Astrocyte of the spinal cord (primary cell): ENCODE measurements at regions not wholly inside any gene's neighbourhood (a gene's known extent, or its start where the extent isn't known, plus 50 kb on each side); places are given as distances from the start of the nearest gene placed in this dataset.

Experiments
- DNase-seq: peaks from one replicate; pipeline ENCODE4 v3.0.0; 2011; ENCODE audit warnings: low read depth, low spot score
- H3K4me3 ChIP-seq: 2 replicates; pipeline ENCODE4 v1.5.1; 2011; ENCODE audit warnings: low read depth, mild to moderate bottlenecking, low read length, moderate library complexity
- in situ Hi-C: cut with HindIII; loops from 2 replicates; pipeline ENCODE4 v1.10.0; 2017; ENCODE audit warnings: low sequenced_read_pairs
- TF ChIP-seq, protein P1 (sequence below): IDR thresholded peaks from 2 replicates; pipeline ENCODE4 v1.5.1; 2012; ENCODE audit warnings: low read depth, mild to moderate bottlenecking, low read length, inconsistent platforms

DNA sequence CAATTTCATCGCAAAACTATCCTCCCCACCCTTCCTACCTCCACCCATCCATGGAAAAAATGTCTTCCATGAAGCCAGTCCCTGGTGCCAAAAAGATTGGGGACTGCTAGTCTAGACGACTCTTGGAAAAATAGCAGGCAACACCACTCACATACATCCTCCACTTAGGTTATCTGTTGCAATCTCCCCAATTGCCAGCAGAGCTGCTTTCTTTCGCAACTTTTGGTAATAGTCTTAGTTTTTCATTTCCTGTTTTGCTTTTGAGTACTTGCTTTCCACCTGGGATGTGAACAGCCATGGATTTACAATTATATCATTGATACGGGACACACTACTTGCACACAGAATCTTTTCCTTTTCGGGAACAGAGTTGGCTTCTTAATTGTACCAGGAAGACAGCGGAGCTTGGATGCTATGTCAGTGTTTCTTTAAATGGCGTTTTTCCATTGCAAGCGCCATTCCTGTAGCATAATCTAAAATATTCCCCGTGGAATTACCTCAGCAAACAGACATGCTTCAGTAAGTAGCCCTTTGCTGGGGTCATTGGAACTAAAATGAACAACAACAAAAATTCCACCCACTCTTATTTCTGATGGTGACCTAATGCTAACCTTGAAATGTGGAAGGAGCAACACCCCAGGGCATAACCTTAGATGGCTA is 183.3 kb upstream of the ADGRL2 start:
- DNase-seq, result no peak
- in situ Hi-C loops, result no loop called here
- no peak overlapping the region for H3K4me3 ChIP-seq
- TF ChIP-seq, protein P1, sequence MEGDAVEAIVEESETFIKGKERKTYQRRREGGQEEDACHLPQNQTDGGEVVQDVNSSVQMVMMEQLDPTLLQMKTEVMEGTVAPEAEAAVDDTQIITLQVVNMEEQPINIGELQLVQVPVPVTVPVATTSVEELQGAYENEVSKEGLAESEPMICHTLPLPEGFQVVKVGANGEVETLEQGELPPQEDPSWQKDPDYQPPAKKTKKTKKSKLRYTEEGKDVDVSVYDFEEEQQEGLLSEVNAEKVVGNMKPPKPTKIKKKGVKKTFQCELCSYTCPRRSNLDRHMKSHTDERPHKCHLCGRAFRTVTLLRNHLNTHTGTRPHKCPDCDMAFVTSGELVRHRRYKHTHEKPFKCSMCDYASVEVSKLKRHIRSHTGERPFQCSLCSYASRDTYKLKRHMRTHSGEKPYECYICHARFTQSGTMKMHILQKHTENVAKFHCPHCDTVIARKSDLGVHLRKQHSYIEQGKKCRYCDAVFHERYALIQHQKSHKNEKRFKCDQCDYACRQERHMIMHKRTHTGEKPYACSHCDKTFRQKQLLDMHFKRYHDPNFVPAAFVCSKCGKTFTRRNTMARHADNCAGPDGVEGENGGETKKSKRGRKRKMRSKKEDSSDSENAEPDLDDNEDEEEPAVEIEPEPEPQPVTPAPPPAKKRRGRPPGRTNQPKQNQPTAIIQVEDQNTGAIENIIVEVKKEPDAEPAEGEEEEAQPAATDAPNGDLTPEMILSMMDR, result no peak

DNA sequence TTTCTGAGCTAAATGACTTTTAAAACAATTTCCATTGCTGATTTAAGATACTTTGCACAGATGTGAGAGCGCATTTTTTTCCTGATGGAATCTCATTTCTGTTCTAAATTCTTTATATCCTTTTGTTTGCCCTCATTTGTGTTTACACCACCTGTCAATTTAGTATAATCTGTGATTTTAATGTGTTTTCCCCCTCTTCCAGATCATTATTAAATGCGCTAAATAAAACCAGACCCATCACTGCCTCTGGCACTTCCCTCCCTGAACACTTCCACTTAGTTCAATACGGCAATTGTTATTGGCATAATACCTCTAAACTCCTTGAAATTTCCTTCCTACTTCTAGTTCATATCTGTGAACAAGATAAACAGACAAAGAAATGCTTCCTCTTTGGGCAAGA is 186.9 kb upstream of the ADGRL2 start:
- TF ChIP-seq, protein P1, result no peak
- in situ Hi-C loops, result no loop called here
- no peak overlapping the region for H3K4me3 ChIP-seq
- DNase-seq, result no peak

DNA sequence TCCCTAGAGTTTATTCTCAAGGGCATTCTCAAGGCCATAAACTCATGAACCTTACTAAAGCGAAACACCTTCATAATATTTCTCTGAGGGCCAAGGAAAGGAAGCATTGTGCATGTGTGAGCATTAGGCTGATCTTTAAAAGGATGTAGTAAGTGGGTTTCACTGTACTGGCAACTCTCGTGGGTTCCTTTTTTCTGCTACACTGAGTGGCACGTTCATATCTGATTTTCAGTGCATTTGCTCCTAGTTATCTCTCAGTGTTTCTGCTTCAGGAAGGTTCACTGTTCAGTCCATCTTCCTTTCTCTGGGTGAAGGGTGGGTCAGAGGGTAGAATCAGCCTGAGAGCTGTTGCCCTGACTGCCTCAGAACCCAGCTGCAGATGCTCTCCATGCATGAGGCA is 192.8 kb upstream of the ADGRL2 start:
- TF ChIP-seq, protein P1, result no peak

DNA sequence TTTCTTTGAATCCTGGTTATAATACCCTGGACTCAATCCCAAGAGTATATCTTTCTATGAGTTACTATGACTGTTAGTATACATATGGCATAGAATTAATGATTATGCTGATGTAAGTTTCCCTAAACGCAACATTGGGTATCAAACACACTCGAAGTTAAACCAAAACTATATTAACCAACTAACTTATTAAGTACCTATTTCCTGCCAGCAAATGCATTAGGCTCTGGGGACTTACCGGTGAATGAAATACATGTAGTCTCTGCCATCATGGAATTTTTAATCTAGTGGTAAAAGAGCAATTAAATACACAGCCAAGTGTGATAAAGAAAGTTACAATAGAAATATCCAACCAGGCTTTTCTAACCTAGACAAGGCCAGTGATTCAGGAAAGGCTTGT is 193.6 kb upstream of the ADGRL2 start:
- DNase-seq, result no peak
- TF ChIP-seq, protein P1, result no peak
- in situ Hi-C loops, result no loop called here
- H3K4me3 ChIP-seq, result no peak overlapping the region

More for the DNA sequence above, 192.8 kb upstream of the ADGRL2 start:
- H3K4me3 ChIP-seq, result no peak overlapping the region
- no peak for DNase-seq
- in situ Hi-C loops, result no loop called here

DNA sequence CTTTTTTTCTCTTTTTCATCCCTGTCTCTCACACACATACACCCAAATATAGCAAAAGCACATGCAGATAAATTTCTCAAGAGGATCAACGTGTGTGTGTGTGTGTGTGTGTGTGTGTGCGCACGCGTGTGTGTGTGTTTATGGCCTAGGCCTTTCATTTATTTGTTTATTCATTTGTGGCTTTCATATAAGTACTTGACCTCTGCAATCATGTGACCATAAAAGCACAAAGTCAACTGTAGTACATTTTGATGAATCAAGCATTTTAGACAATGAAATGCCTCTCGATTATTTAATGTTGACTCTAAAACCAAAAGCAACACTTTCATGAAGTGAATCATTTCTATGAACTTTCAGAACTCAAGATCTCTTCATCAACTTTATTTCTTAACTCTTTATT is 194.1 kb upstream of the ADGRL2 start:
- no peak overlapping the region for H3K4me3 ChIP-seq
- in situ Hi-C loops, result no loop called here
- no peak for DNase-seq
- TF ChIP-seq, protein P1, result no peak

DNA sequence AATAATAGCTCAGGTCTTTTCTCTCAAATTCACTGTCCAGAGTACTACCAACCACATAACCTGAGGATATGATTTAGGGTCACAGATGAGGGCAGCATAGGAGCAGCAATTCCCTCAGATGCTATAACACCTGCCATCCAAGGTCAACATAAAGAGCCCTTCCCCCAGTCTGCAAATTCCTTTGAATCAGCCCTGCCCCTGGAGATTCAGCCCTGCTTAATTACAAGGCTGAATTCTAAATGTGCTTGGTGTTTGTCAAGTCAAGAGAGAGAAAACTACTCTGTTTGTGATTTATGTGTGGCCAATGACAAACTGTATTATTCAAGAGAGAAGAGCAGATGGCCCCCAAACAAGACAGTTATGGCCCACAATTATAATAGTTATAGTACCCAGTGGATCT is 195.7 kb upstream of the ADGRL2 start:
- TF ChIP-seq, protein P1, result no peak
- in situ Hi-C loops, result no loop called here

More for the DNA sequence above, 195.7 kb upstream of the ADGRL2 start:
- DNase-seq, result no peak
- H3K4me3 ChIP-seq, result no peak overlapping the region
